ENCODE measurements at regions not wholly inside any gene's neighbourhood (a gene's known extent, or its start where the extent isn't known, plus 50 kb on each side); places are given as distances from the start of the nearest gene placed in this dataset.

DNA sequence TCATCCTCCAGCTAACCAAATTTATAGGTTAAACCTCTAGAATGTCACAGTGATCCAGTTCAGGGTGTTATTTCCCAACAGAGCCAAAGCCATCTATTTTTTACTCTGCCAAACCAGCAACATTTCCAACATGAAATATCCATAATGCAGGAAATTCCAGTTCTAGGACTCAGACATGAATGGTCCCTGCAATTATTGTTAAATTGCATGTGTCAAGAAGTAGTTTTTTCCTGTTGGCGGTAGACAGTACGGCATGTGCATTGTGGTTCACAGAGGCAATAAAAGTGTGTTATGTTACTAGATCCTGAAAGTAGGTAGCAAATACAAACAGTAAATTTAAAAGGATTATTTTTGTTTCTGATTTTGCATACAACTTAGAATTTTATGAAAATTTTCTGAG lies 215.7 kb upstream of the THBS1 start:
- no peak overlapping the region for H3K4me3 ChIP-seq (ENCODE audit: low read depth, low read length, poor library complexity, severe bottlenecking)
- no peak overlapping the region for H3K27ac ChIP-seq (ENCODE audit: low read depth, low read length, poor library complexity, severe bottlenecking)
- H3K9ac ChIP-seq (ENCODE audit: low read length), result no peak overlapping the region

DNA sequence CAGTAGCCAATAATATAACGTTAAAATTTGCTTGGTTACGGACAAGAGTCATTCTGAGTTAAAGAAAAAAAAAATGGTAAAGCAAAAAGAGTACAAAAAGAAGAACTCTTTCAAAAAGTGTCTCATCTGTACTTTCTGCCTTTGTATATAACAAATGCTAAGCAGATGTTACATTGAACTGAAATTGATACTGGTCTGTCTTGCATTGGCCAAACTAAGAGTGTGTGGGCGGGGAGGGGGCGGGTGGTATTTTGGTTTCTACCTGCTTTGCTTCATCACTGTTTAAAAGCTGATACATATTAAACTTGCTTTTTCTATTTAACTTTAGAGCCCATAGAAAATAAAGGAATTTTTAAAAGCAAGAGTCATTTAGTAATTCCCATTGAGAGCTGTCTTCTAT lies 215.0 kb upstream of the THBS1 start:
- Histone ChIP-seq H3K27ac (ENCODE audit: low read depth, low read length, poor library complexity, severe bottlenecking) (no peak overlapping the region), H3K9ac (ENCODE audit: low read length) (no peak overlapping the region), H4K20me1 (ENCODE audit: insufficient read depth, low read length) (no peaks in the 10 kb centered on the region), H3K27me3 (ENCODE audit: insufficient read depth, low read length) (no peaks in the 10 kb centered on the region), H3K4me3 (ENCODE audit: low read depth, low read length, poor library complexity, severe bottlenecking) (no peak overlapping the region), H3K4me2 (ENCODE audit: low read length) (no peak overlapping the region), H3K9me3 (ENCODE audit: low read length) (no peaks in the 10 kb centered on the region), H3F3A (ENCODE audit: insufficient read depth, low read length) (no peaks in the 10 kb centered on the region), H3K79me2 (ENCODE audit: insufficient read depth, low read length) (no peaks in the 10 kb centered on the region), H3K9me2 (ENCODE audit: low read depth, low read length) (no peaks in the 10 kb centered on the region), H3K36me3 (ENCODE audit: insufficient read depth, low read length) (no peaks in the 10 kb centered on the region), H3K4me1 (ENCODE audit: insufficient read depth, low read length, severe bottlenecking) (no peaks in the 10 kb centered on the region), H2AFZ (ENCODE audit: low read length) (no peak overlapping the region)
- TF ChIP-seq, protein P1, sequence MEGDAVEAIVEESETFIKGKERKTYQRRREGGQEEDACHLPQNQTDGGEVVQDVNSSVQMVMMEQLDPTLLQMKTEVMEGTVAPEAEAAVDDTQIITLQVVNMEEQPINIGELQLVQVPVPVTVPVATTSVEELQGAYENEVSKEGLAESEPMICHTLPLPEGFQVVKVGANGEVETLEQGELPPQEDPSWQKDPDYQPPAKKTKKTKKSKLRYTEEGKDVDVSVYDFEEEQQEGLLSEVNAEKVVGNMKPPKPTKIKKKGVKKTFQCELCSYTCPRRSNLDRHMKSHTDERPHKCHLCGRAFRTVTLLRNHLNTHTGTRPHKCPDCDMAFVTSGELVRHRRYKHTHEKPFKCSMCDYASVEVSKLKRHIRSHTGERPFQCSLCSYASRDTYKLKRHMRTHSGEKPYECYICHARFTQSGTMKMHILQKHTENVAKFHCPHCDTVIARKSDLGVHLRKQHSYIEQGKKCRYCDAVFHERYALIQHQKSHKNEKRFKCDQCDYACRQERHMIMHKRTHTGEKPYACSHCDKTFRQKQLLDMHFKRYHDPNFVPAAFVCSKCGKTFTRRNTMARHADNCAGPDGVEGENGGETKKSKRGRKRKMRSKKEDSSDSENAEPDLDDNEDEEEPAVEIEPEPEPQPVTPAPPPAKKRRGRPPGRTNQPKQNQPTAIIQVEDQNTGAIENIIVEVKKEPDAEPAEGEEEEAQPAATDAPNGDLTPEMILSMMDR (IDR thresholded peaks at IDR 0.05; ENCODE audit: low read length), result no peak
- no peak for TF ChIP-seq EZH2 (IDR thresholded peaks at IDR 0.05; ENCODE audit: borderline replicate concordance, low read length)

More for the DNA sequence above, 215.7 kb upstream of the THBS1 start:
- Histone ChIP-seq H3K9me2 (ENCODE audit: low read depth, low read length) (no peaks in the 10 kb centered on the region), H3K79me2 (ENCODE audit: insufficient read depth, low read length) (no peaks in the 10 kb centered on the region), H4K20me1 (ENCODE audit: insufficient read depth, low read length) (no peaks in the 10 kb centered on the region), H3F3A (ENCODE audit: insufficient read depth, low read length) (no peaks in the 10 kb centered on the region), H2AFZ (ENCODE audit: low read length) (no peak overlapping the region), H3K4me2 (ENCODE audit: low read length) (no peak overlapping the region), H3K4me1 (ENCODE audit: insufficient read depth, low read length, severe bottlenecking) (no peaks in the 10 kb centered on the region), H3K9me3 (ENCODE audit: low read length) (no peaks in the 10 kb centered on the region), H3K27me3 (ENCODE audit: insufficient read depth, low read length) (no peaks in the 10 kb centered on the region), H3K36me3 (ENCODE audit: insufficient read depth, low read length) (no peaks in the 10 kb centered on the region)
- TF ChIP-seq EZH2 (IDR thresholded peaks at IDR 0.05; ENCODE audit: borderline replicate concordance, low read length), result no peak
- TF ChIP-seq, protein P1 (IDR thresholded peaks at IDR 0.05; ENCODE audit: low read length), result no peak

DNA sequence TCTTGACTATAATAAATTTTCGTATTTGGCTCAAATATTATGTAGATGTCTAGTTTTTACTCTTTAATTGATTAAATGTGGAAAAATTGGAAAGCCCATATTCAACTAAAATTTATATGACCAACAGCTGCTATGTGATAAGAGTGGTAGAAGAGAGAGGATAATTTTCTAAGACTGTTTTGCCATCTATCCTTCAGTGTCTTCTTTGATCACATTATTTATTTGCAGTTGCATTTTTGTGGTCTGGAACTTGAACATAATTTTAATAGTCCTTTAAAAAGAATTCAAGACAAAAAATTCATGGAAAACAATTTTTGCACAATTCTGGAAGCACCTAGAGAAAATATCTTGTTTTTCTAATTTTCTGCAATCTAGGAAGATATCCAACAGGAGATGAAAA lies 213.3 kb upstream of the THBS1 start:
- Histone ChIP-seq H3K4me1 (ENCODE audit: insufficient read depth, low read length, severe bottlenecking) (no peaks in the 10 kb centered on the region), H3K9ac (ENCODE audit: low read length) (no peak overlapping the region), H3K27ac (ENCODE audit: low read depth, low read length, poor library complexity, severe bottlenecking) (no peak overlapping the region), H3K27me3 (ENCODE audit: insufficient read depth, low read length) (no peaks in the 10 kb centered on the region), H3K79me2 (ENCODE audit: insufficient read depth, low read length) (no peaks in the 10 kb centered on the region), H3K9me3 (ENCODE audit: low read length) (no peaks in the 10 kb centered on the region), H4K20me1 (ENCODE audit: insufficient read depth, low read length) (no peaks in the 10 kb centered on the region), H3K9me2 (ENCODE audit: low read depth, low read length) (no peaks in the 10 kb centered on the region), H2AFZ (ENCODE audit: low read length) (no peak overlapping the region), H3K36me3 (ENCODE audit: insufficient read depth, low read length) (no peaks in the 10 kb centered on the region), H3K4me3 (ENCODE audit: low read depth, low read length, poor library complexity, severe bottlenecking) (no peak overlapping the region), H3K4me2 (ENCODE audit: low read length) (no peak overlapping the region), H3F3A (ENCODE audit: insufficient read depth, low read length) (no peaks in the 10 kb centered on the region)
- no peak for TF ChIP-seq EZH2 (IDR thresholded peaks at IDR 0.05; ENCODE audit: borderline replicate concordance, low read length)
- TF ChIP-seq, protein P1 (IDR thresholded peaks at IDR 0.05; ENCODE audit: low read length), result no peak
